ENCODE measurements at regions not wholly inside any gene's neighbourhood (a gene's known extent, or its start where the extent isn't known, plus 50 kb on each side); places are given as distances from the start of the nearest gene placed in this dataset.
A peak's percentile ranks its signal among the peaks of the same experiment; 100 is the strongest.
"Not testable (repeated sequence)": the region's sequence is repeated elsewhere in the genome, so short reads cannot be mapped to it uniquely, and the experiment has no call there.

DNA sequence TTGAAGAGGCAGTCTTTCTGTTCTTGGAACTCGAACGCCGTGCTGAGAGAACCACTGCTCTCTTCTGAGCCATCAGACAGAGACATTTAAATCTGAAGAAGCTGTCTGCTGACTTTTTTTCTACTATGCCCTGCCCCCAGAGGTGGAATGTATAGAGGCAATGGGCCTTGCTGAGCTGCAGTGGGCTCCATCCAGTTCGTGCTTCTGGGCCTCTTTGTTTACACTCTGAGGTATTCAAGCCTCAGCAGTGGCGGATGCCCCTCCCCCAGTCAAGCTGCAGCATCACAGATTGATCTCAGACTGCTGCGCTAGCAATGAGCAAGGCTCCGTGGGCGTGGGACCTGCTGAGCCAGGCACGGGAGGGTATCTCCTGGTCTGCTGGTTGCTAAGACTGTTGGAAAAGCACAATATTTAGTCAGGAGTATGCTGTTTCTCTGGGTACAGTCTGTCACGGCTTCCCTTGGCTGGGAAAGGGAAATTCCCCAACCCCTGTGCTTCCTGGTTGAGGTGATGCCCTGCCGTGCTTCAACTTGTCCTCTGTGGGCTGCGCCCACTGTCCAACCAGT is 526.8 kb downstream of the CD109 start:
- no peak for DNase-seq (ENCODE audit: low read depth, low spot score)

DNA sequence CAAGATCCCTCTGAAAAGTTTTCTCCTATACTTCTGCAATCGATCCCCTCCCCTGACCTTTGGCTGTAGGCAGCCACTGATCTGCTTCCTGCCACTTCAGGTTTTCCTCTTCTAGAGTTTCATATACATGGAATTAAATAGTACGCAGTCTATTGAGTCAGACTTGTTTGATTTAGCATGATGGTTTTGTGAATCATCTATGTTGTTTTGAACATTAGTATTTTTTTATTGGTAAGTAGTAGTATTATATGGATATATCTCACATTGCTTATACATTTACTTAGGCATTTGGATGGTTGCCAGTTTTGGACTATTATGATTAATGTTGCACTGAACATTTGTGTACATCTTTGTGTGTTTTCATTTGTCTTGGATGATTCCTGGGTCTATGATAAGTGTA is 518.0 kb downstream of the CD109 start:
- no peak for DNase-seq (ENCODE audit: low read depth, low spot score)

DNA sequence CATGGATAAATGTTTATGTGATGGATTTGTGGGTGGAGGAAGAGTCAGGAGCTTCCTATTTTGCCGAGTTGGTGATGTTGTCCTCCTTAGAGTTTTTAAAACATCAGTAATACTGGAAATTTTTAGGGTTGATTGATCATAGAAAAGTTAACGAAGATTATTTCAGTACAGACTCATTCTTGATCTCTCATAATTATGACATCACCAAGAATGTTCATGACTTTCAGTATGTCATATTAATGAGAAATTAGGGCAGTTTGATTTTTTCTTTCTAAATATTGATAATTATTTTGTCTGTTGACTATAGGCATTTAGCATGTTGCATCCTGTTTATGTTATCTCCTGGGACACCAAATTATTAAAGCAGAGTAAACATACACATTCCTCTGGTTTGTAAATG is 512.2 kb downstream of the CD109 start:
- no peak for DNase-seq (ENCODE audit: low read depth, low spot score)

DNA sequence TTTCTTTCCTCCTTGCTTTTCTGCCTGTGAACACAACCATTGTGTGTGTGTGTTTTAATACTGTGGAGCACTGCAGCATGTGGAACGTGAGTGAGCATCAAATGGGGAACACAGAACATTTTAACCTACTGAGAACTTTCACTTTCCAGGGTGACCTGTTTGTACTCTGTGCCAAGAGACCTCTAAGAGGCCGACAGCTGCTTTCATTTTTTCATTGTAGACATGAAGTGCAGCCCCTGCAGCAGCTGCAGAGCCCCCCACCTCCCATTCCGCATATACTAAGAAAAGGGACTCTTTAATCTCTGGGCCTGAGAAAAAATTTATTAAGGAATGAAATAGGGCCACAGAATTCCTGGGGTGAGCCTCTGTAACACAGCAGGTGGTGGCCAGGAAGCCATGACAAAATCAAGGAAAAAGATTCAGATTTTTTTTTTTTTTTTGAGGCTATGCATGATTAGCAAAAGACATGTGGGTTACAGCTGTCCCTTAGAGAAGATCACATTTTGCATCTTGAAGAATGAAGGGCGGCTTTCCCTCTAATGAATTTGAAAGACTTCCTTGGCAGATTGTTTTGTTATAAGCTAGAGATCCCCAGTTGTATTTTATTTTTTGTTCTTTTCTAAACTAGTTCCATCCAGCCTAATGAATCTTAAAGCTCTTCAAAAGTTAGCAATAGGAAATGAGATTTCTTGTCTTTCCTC is 503.4 kb downstream of the CD109 start:
- no peak for DNase-seq (ENCODE audit: low read depth, low spot score)

DNA sequence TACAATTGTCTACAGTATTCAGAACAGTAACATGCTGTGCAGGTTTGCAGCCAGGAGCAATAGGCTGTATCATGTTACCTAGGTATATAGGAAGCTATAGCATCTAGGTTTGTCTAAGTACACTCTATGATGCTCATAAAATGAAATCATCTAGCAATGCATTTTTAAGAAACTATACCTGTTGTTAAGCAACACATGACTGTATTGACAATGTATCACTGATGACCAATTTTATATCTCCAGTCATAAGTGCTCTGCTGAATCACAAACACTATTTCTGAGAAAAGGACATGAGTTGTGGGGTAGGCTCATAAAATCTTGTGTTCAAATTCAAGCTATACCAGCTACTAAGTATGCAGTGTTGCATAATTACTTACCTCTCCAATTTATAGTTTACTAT is 501.3 kb downstream of the CD109 start:
- no peak for DNase-seq (ENCODE audit: low read depth, low spot score)

DNA sequence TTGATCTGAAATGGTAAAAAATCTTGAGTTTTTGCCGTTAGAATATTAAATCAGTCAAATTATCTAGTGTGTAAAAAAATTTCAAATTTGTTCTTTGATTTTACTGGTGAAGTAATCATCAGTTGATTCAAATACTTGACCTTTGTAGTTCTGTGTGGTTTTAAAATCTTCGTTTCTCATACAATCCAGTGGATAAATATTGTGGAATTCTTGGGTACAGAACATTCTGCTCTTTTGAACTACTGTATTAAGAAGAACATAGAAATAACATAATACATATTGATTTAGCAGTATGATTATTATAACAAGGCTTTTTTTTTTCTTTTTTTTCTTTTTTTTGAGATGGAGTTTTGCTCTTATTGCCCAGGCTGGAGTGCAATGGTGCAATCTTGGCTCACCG is 491.8 kb downstream of the CD109 start:
- no peak for DNase-seq (ENCODE audit: low read depth, low spot score)

DNA sequence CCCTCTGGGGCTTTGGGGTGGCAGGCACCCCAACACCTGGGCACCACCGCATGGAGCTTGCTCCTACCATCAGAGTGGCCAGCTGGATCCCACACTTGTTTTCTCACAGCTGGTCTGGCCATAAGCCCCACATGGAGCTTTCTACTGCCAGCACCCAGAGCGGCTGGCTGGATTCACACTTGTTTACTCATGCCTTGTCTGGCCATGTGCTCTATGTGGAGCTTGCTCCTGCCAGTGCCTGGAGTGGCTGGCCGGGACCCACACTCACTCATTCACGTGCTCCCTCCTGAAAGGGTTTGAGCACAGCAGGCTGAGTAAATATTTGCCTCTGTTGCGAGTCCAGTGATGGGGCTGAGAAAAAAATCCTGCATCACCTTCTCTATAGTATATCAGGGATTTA is 487.0 kb downstream of the CD109 start:
- no peak for DNase-seq (ENCODE audit: low read depth, low spot score)

DNA sequence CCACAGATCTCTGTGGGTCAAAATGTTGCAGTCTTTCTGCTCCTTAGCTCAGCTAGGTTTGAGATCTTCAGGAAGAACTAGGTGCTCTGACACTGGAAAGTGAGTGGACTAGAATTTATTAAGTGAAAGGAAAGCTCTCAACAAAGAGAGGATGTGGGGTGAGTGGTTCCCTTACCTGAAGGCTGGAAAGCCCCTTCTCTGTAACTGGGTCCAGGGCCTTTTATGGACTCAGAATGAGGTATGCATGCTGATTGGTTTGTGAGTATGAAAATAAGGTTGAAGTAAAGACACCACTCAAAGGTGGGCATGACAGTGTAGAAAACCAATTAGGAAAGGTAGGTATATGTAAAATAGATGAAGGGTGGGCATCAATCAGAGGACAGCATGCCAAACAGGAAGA is 485.5 kb downstream of the CD109 start:
- DNase-seq (ENCODE audit: low read depth, low spot score): no peak

DNA sequence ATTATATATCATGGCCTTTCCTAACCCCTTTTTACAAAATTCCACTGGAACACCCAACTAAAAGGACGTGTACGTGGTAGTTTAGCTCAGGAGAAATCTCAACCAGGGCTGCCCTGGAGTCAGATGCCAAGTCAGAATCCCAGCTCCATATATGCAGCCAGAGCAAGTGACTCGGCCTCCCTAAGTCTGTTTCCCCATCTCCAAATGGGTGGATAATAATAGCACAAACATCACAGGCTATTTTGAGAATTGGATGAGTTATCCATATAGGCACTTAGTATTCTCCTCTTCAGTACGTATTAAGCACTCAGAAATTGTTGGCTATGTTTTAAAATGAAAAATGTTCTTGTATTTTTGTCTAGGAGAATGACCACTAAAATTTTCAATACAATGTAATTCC is 481.5 kb downstream of the CD109 start:
- DNase-seq (ENCODE audit: low read depth, low spot score): no peak

DNA sequence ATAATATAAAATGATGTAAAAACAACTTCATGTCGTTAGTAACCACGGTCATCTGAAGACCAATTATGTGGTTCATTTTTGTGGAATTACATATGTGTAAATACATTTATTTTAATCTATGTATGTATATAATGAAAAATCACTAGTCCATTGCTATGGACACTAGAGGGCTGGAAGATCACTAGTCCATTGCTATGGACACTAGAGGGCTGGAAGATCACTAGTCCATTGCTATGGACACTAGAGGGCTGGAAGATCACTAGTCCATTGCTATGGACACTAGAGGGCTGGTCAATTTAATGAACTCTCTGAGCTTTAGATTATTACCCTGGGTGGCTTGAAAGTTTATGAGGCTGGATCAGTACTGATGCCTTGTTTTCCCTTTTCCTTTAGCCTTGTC is 474.5 kb downstream of the CD109 start:
- DNase-seq (ENCODE audit: low read depth, low spot score): not testable (repeated sequence)

DNA sequence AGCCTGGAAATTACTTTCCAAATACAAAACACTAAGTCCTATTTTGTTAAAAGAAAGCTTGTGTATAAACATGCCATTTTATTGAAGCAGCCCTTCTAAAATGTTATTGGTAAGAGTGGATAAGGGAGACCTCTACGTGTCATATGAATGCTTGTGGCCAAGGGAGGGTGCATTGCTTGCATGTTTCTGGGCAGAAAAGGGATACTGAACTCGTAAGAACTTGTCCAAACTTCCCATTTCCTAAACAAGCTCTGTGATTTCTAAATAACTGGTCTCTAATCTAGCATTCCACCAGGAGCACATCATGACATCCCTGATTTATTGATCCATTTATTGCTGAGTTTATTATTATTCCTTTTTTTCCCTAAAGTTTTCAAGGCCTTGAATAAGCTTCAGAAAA is 474.1 kb downstream of the CD109 start:
- DNase-seq (ENCODE audit: low read depth, low spot score): no peak

DNA sequence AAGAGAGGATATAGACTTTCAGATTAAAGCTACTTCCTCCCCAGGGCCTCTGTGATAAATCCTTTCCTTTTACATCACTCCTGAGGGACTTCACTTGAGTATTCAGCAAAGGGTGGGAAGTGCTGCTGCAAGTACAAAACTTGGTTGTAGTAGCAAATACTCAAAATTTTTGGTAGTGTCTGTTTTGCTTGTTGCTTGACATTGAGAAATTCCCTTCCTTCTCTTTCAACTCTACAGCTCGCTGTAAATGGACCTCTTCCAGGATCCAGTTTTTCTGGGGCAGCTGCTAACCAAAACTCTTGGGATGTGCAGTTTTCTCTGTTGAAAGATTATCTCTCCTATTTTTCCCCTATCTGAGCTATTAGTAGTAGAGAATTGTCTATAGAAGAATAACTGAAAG is 472.0 kb downstream of the CD109 start:
- DNase-seq (ENCODE audit: low read depth, low spot score): no peak

DNA sequence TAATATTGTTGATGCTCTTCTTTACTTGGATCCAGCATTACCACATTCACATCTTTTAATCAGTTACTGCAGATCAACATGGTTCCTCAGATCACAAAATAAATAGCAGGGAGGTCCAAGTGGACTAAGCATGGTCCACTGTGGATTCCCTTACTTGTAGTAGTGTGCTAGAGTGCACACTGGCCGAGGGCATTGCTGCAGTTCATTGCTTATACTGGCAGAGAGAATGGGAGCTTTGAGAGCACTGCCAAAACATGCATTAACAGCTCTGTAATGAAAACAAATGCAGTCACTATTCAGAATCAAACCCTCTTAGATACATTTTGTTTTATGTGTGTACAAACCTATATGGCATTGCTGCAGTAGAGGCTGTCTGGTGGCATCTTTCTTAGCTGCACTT is 471.5 kb downstream of the CD109 start:
- no peak for DNase-seq (ENCODE audit: low read depth, low spot score)

DNA sequence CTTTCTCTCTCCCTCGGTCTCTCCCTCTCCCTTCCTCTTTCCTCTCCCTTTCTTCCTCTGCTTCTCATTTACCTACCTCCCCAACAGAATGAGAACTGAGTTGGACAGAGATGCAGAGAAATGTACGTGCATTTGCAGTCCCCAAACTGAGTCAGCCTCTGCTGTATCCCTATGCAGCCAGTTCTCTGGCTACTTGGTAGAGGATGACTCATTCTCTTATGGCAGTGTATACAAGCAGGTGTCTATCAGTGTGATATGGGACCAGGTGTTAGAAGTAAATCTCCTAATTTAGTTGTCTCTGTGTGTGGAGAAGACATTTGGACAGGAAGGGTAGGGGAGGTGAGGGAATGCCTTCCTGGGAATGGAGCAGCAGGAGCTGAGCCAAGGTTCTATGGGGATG is 470.8 kb downstream of the CD109 start:
- no peak for DNase-seq (ENCODE audit: low read depth, low spot score)

DNA sequence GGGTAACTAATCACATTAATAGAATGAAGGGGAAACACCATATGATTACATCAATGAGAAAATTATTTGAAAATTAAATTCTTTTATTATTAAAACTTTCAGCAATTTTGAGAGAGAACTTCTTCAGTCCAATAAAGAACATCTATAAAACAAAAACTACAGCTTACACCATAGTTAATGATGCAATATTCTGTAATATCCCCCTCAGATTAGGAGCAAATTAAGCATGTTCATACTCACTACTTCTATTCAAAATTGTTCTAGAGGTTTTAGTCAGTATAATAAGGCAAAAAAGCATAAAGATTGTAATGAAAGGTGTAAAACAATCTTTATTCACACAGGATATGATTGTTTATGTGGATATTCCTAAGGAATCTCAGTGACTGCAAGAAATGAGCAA is 465.4 kb downstream of the CD109 start:
- DNase-seq (ENCODE audit: low read depth, low spot score): no peak

DNA sequence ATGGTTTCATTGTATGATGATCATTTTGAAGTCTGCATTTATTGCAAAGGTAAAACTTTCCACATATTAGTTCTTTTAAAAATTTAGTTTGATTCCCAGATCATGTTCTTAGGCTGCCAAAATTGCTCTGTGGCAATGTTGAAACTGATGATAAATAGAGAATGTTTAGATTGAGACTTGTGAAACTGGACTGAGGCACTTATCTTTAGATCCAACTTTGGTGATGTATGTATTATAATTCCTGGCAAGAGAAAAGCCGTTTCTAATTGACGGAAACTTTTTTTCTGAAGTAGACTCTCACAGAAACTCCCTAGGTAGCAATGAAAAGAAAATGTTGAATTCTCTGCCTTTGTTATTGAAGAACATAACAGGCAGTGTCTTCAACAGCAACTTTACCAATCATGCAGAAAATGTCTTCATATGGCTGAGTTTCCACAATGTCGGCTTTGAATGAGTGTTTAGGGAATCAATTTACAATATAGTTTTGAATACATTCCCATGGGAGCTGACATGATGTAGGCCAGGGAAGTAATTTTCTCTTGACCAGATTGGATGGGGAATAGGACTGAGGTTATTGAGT is 456.2 kb downstream of the CD109 start:
- DNase-seq (ENCODE audit: low read depth, low spot score): no peak

DNA sequence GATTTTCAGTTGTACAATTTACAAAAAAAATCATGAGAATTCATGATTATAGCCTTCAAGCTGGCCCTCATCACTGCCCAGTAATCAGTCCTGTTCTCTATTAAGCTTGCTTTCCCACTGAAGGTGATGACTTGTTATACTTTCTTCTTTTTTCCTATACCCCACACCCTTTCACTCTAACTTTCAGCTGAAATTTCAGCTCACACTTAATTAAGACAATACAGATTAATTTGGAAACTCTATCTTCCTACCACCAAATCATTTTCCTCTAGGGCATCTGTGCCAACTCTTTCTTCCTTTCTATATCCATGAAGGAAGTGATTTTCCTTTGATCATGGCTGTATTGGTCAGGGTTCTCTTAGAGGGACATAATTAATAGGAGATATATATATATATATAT is 449.9 kb downstream of the CD109 start:
- no peak for DNase-seq (ENCODE audit: low read depth, low spot score)

DNA sequence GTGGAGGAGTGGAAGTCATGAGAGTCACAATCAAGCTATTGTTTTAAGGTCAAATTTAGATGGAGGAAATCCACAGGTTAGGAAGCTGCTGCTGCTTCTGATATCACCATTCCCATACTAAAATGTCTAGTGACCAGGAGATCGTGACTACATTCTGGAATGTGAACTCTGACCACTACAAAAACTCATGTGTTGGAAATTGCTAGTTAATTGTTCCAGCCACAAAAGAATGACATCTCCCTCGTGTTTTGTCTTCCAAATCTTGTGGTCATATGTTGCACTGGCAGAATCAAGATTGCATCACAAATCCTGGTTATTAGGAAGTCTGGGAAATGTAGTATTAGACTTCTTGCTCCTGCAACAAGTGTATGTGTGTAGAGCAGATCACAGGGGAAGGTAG is 441.9 kb downstream of the CD109 start:
- DNase-seq (ENCODE audit: low read depth, low spot score): peak; percentile 76

DNA sequence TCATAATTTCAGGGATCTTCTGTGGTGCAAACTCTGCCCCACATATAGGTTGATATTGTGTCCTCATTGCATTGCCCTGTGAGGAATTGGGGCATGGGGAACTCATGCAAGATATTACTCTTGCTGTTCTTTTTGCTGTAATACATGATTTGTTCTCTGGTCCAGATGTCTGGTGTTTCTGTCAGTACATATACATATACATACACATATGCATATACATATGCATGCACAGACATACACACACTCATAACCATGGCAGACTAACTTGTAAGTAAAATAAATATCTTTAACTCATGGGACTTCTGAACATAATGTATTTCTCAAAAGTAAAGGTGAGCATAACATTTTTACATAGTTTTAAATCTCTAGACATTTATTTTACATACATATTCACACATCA is 438.3 kb downstream of the CD109 start:
- DNase-seq (ENCODE audit: low read depth, low spot score): no peak

DNA sequence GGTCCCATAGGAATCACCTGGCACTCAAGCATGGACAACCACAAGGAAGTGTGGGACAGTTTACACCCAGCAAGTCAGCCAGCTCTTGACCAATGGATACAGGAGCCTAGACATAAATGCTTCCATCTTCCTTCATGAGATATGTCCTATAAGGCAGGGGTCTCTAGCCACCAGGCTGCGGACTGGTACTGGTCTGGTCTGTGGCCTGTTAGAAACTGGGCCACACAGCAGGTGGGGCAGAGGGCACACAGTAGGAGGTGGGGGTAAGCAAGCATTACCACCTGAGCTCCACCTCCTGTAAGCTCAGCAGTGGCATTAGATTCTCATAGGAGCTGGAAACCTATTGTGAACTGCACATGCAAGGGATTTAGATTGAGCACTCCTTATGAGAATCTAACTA is 437.1 kb downstream of the CD109 start:
- DNase-seq (ENCODE audit: low read depth, low spot score): no peak

DNA sequence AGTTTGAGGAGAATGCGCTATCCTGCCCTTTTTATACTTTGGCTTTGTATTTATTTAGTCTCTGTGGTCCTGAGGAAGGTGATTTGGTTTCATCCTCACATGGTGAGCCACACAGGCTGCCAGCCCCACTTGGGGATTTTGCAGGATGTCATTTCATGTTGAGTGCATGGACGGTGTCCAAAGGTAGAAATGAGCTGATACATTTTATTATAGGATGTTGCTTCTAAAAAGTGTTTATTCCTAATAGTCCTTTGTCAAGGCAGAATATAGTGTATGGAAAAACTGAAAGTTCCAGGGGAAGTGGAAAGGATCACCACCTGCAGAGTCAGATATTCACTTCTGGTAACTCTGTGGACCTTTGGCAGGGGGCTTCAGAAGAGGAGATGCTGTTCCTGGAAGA is 434.6 kb downstream of the CD109 start:
- no peak for DNase-seq (ENCODE audit: low read depth, low spot score)

DNA sequence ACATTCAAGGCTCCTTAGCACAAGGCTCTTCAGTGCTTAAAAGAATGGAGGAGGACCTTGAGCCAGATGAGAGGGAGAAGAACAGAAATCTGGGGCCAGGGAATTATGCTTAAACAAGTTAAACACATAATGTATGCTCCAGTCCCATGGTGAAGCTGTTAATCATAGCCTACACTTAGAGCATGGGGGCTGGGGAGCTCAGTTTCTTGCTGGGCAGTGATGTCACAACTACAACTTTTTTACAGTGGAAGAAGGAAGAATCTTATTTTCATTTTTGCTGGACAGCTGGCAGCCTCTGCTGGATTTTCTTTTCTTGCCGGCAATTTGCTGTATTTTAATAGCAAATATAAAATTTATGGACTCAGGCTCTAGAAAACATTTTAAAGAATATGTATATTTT is 432.5 kb downstream of the CD109 start:
- DNase-seq (ENCODE audit: low read depth, low spot score): no peak

DNA sequence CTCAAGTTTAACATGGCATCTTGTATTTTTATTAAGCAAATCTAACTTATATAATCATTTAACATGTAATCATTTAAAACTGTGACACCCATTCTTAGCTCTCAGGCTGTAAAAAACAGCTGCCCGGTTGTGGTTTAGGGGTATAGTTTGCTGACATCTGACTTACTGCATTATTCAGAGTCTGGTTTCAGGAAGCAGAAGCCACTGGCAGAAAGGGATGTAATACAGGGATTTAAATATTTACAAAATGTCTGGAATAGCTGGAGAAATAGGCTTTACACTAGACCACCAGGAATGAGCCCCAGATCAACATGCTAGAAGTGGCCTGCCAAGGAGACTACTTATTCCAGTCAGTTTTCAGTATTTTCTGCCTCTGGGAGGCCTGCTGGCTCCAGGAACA is 421.1 kb downstream of the CD109 start:
- no peak for DNase-seq (ENCODE audit: low read depth, low spot score)

Data from pulmonary artery endothelial cell (primary cell).